G401.6 (cell line): ENCODE measurements at regions not wholly inside any gene's neighbourhood (a gene's known extent, or its start where the extent isn't known, plus 50 kb on each side); places are given as distances from the start of the nearest gene placed in this dataset.
"Not testable (repeated sequence)": the region's sequence is repeated elsewhere in the genome, so short reads cannot be mapped to it uniquely, and the experiment has no call there.

Experiments used
- FAIRE-seq: peaks from 2 replicates; lab custom pipeline; 2012; peaks lifted over from hg19 to GRCh38; lab: Jason Lieb, UNC

- peak; percentile 88 for FAIRE-seq
Measured at GRCh38 chr2:57180678-57181077, 865.9 kb upstream of the VRK2 start.

GRCh38 chr2:57181315-57182038 is 865.1 kb upstream of the VRK2 start:
- peak; percentile 90 for FAIRE-seq

- no peak for FAIRE-seq
Measured at GRCh38 chr2:57182916-57183315, 863.7 kb upstream of the VRK2 start.

GRCh38 chr2:57185568-57185967 is 861.0 kb upstream of the VRK2 start:
- no peak for FAIRE-seq

DNA sequence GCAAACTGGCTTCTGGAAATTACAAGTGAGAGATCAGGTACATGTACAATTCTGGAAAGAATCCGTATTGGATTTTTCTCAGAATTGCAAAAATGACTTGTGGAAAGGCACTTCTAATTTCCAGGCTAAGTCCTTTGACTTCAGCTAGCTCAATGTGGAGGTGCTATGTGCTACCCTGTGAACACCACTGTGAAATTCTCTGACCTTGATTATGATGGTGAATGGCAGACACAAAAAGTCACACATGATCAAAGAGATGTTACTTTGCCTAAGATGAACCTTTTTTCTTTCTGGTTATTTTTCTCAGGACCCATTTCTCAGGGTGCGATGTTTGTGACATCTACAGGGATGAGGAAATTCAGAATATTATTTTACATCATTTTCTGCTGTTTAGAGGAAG is 856.6 kb upstream of the VRK2 start:
- FAIRE-seq: no peak

DNA sequence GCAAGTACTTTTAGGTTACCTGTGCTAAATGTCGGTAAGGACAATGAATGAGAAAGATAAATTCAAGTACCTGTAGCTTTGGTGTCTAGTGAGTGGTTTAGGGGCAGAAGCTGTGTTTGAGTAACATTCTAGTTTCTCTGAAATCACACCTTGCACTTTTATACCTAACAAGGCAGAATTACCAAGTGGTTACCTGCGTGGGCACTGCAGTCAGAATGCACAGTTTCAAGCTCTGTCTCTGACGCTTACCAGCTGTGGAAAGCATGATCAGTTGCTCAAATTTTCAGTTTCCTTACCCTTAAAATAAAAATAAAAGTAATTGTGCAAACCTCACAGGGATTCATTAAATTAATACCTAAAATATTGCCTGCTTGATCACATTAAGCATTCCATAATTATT is 846.9 kb upstream of the VRK2 start:
- FAIRE-seq: no peak

DNA sequence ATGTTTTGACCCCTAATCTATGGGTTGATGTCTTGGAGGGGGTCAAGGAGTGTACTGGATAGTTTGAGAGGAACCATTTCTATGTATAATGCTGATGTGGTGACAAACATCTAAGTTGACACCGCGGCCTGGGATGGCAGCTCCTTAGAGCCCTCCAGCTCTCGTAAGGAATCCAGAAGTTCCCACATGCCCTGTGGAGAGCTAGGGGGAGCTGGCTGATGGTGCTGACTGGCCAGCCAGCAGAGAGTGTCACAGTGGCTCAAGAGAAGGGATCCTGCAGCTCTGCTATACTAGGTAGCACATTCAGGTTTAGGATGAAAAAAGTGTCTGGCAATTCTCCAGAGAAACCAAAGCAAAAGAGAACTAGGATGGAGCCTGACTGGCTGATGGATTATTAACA is 842.2 kb upstream of the VRK2 start:
- FAIRE-seq: no peak

DNA sequence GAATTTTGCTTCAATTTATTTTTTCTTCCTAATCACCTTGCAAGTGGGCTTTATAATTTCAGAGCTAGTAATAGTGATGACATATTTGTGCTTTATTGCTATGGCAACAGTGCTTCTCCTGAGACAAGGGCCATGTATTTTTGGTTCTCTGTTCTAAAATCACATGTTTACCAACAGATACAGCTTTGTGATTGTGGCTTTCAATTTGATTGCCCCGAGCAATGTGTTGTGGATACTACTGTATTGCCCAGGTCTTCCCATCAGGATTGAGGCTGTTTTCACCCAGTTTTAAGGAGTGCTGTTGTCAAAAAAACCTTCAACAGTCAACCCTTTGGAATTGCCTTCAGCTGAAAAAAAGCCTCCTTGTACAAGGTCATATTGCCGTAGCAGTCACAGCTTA is 841.4 kb upstream of the VRK2 start:
- FAIRE-seq: no peak

DNA sequence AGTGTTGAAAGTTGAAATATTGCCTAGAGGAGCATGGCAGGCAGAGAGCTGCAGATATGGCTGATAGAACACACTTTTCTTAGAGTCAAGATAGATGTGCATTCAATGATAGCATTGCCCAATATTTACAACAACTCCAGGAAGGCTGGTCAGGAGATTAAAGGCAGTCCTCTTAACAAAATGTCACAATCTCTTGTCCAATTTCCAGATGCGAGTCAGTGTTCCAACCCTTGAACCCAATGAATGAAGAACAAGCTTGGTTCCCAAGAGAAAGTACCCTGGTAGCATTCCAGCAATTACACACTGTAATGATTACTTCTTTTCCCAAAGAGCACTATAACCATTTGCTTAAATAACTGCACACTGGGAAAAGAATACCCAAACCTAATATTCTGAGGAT is 839.4 kb upstream of the VRK2 start:
- FAIRE-seq: no peak

- no peak for FAIRE-seq
Measured at GRCh38 chr2:57209799-57210198, 836.8 kb upstream of the VRK2 start.

GRCh38 chr2:57210855-57211254 is 835.8 kb upstream of the VRK2 start:
- no peak for FAIRE-seq

- no peak for FAIRE-seq
Measured at GRCh38 chr2:57217013-57217412, 829.6 kb upstream of the VRK2 start.

GRCh38 chr2:57218206-57218605 is 828.4 kb upstream of the VRK2 start:
- FAIRE-seq: no peak

DNA sequence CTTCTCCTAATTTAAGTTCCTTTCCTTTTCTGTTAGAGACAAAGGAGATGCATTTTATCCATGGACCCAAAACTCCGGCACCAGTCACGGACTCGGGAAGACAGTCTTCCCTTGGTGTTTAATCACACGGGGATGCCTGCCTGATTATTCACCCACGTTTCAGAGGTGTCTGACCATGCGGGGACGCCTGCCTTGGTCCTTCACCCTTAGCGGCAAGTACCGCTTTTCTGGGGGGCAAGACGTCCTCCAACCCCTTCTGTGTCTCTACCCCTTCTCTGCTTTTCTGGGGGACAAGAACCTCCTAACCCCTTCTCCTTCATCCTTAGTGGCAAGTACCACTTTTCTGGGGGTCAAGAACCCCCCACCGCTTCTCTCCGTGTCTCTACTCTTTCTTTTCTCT is 816.9 kb upstream of the VRK2 start:
- not testable (repeated sequence) for FAIRE-seq

- FAIRE-seq: not testable (repeated sequence)
Measured at GRCh38 chr2:57232341-57232740, 814.3 kb upstream of the VRK2 start.

GRCh38 chr2:57251495-57251894 is 795.1 kb upstream of the VRK2 start:
- FAIRE-seq: not testable (repeated sequence)

- not testable (repeated sequence) for FAIRE-seq
Measured at GRCh38 chr2:57276408-57276807, 770.2 kb upstream of the VRK2 start.

- no peak for FAIRE-seq
Measured at GRCh38 chr2:57278451-57278850, 768.2 kb upstream of the VRK2 start.

DNA sequence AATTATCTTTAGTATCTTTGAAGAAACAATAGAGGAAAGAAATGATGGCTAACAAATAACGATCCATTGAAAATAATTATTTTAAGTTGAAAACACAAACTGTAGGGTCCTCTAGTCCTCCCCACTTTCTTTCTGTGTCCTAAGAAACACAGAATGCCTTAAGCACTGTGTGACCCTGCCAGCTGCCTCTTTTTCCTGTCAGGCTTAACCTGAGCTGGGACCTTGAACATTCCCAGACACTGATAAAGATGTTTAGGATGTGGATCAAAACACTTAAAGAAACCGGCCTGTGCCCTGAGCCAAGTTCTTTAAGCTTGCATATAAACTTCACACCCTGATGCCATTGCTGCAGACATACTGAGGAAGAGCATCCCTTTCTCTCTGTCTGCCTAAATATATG is 755.4 kb upstream of the VRK2 start:
- no peak for FAIRE-seq

- FAIRE-seq: no peak
Measured at GRCh38 chr2:57296795-57297517, 749.6 kb upstream of the VRK2 start.

DNA sequence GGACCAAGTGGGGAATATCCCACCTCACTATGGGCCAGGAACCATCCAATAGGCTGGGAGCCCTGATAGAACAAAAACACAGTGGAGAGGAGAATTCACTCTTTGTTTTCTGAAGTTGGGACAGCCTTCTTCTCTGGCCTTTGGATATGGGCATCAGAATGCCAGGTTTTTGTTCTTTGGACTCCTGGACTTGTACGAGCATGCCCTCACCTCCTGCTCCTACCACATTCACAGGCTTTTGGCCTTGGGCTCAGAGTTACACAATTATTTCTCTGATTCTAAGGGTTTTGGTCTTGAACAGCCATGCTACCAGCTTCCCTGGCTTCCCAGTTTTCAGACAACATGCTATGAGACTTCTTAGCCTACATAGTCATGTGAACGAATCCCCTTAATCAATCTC is 732.9 kb upstream of the VRK2 start:
- no peak for FAIRE-seq

DNA sequence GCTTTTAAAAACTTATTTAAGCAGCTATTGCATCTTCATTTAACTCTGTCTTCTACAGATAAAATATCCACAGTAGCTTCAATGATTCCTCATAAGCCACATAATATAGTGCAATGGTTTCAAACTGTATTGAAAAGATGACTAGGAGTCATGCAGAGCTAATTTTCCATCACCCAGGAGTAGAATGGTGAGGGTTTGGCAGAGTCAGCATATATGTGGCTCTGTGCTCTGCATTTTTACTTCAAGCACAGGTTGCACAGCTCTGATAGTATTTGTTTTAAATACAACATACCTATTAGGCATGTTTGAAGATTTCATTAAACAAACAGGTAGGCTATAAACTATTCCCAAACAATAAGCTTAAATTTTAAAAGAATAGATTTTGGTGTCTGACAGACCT is 731.9 kb upstream of the VRK2 start:
- no peak for FAIRE-seq

DNA sequence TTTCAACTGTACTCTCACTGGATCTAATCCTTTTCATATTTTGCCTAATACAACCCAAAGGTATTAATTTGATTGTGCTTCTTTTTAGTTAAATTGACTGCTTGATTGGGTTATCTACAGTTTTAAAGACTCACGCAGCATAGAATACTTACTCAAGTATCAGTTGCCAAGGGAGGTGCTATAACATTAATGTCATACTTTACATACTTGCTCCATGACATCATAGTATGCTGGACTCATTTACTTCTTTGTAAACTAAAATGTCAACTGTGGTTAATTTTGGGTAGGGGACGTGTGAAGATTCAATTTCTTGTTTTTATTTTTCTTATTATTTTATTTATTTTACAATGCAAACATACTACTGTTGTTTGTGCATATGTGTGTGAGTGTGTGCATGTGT is 716.2 kb upstream of the VRK2 start:
- FAIRE-seq: no peak

GRCh38 chr2:57333221-57333620 is 713.4 kb upstream of the VRK2 start:
- FAIRE-seq: peak; percentile 34
